Right lobe of liver (tissue), 6 donors: ENCODE measurements at regions not wholly inside any gene's neighbourhood (a gene's known extent, or its start where the extent isn't known, plus 50 kb on each side); places are given as distances from the start of the nearest gene placed in this dataset.

ENCODE experiments used
- ATAC-seq, 4 donors: fragments of 200-7000 bp; cut with Tn5 transposase; one replicate each; pipeline ENCODE4 v1.9.1; 2020; ENCODE audit warnings: mild to moderate bottlenecking in 4 of 4, moderate library complexity in 4 of 4
- DNase-seq, 3 donors: peaks; one replicate each; pipeline ENCODE4 v3.0.0-alpha.2; 2020
- H3K27ac ChIP-seq, 3 donors: fragments of 200-600 bp; one replicate each; pipeline ENCODE4 v1.8.0; 2022
- H3K27me3 ChIP-seq, 2 donors: fragments of 200-600 bp; one replicate each; pipeline ENCODE4 v1.8.0; 2022
- H3K36me3 ChIP-seq, 4 donors: fragments of 200-600 bp; sonication (generic) in 1 of 4; one replicate each; pipeline versions ENCODE4 v1.5.1 to v1.8.0; 2017 to 2022; ENCODE audit warnings: control low read depth in 1 of 4
- H3K4me1 ChIP-seq, 4 donors: fragments of 200-600 bp; sonication (generic) in 1 of 4; one replicate each; pipeline versions ENCODE4 v1.5.1 to v1.8.0; 2017 to 2022; ENCODE audit warnings: control low read depth in 1 of 4
- H3K4me3 ChIP-seq, 3 donors: fragments of 200-600 bp; one replicate each; pipeline ENCODE4 v1.8.0; 2022
- H3K9me3 ChIP-seq, 4 donors: fragments of 200-600 bp; sonication (generic) in 1 of 4; one replicate each; pipeline versions ENCODE4 v1.5.1 to v1.8.0; 2017 to 2022; ENCODE audit warnings: control low read depth in 1 of 4
- CTCF ChIP-seq, 4 donors: fragments of 200-600 bp in 3 of 4; fragments of 450-650 bp in 1 of 4; IDR thresholded peaks; one replicate each; pipeline versions ENCODE4 v1.5.1 to v1.8.0; 2016 to 2022; ENCODE audit warnings: antibody characterized with exemption in 4 of 4, mild to moderate bottlenecking in 2 of 4
- POLR2A ChIP-seq: fragments of 450-650 bp; IDR thresholded peaks from one replicate; pipeline ENCODE4 v1.6.1; 2017; ENCODE audit warnings: antibody characterized with exemption, mild to moderate bottlenecking
- WGBS: methylation state at CpG from one replicate; pipeline ENCODE4 v1.1.6; 2018; ENCODE audit warnings: low coverage, low lambda C conversion rate; ENCODE audit not compliant: insufficient coverage; ENCODE audit errors: missing lambda C conversion rate; 5-methylcytosine and 5-hydroxymethylcytosine counted together
- intact Hi-C, 2 donors: fragments of 100-400 bp; cut with DNase I; formaldehyde crosslinking; loops; one replicate each; pipeline versions ENCODE4 v1.11.2 to v1.14.1; 2022
- donor health status: DM: no; HTN: yes; CAD: no.
- donor health status: DM: no; HTN: no; CAD: no.
- donor health status: DM: no; HTN: no; CAD: no.
- donor health status: DM: no; HTN: yes; CAD: no.
- donor health status: DM: no; HTN: yes; CAD: no.

- H3K27ac ChIP-seq: no peak overlapping the region
- no peaks in the 10 kb centered on the region for H3K27me3 ChIP-seq
- DNase-seq (no peak), ATAC-seq (no peak)
- TF ChIP-seq CTCF (IDR thresholded peaks at IDR 0.05) (no peak), POLR2A (no peak)
- intact Hi-C loops: no loop called here
- no peak overlapping the region for H3K4me3 ChIP-seq
- no peaks in the 10 kb centered on the region for H3K36me3 ChIP-seq
- no peaks in the 10 kb centered on the region for H3K4me1 ChIP-seq
- H3K9me3 ChIP-seq: no peaks in the 10 kb centered on the region
- whole genome bisulfite sequencing: 54% methylated on average over 2 of the region's 2 CpGs
Observed at GRCh38 chr5:33088176-33088575, 352.6 kb upstream of the TARS1 start.

GRCh38 chr5:33091571-33092363 lies 349.0 kb upstream of the TARS1 start:
- ATAC-seq (no peak), DNase-seq (no peak)
- no peaks in the 10 kb centered on the region for H3K4me1 ChIP-seq
- H3K4me3 ChIP-seq: no peak overlapping the region
- no peaks in the 10 kb centered on the region for H3K9me3 ChIP-seq
- no peaks in the 10 kb centered on the region for H3K36me3 ChIP-seq
- TF ChIP-seq CTCF (IDR thresholded peaks at IDR 0.05) (no peak), POLR2A (no peak)
- no peaks in the 10 kb centered on the region for H3K27me3 ChIP-seq
- intact Hi-C loops: no loop called here
- H3K27ac ChIP-seq: no peak overlapping the region

GRCh38 chr5:33092719-33093118 lies 348.0 kb upstream of the TARS1 start:
- H3K27ac ChIP-seq: no peak overlapping the region
- ATAC-seq (no peak), DNase-seq (no peak)
- no CpG with 5 or more reads among the region's 3 CpGs for WGBS
- H3K4me1 ChIP-seq: no peaks in the 10 kb centered on the region
- H3K9me3 ChIP-seq: no peaks in the 10 kb centered on the region
- no peaks in the 10 kb centered on the region for H3K36me3 ChIP-seq
- no peaks in the 10 kb centered on the region for H3K27me3 ChIP-seq
- H3K4me3 ChIP-seq: no peak overlapping the region
- intact Hi-C loops: no loop called here
- TF ChIP-seq POLR2A (no peak), CTCF (IDR thresholded peaks at IDR 0.05) (no peak)

GRCh38 chr5:33102551-33102950 lies 338.2 kb upstream of the TARS1 start:
- Histone ChIP-seq H3K4me1 (no peaks in the 10 kb centered on the region), H3K27ac (no peak overlapping the region), H3K36me3 (no peaks in the 10 kb centered on the region), H3K4me3 (no peak overlapping the region), H3K27me3 (no peaks in the 10 kb centered on the region), H3K9me3 (no peaks in the 10 kb centered on the region)
- DNase-seq (no peak), ATAC-seq (no peak)
- intact Hi-C loops: no loop called here
- TF ChIP-seq POLR2A (no peak), CTCF (IDR thresholded peaks at IDR 0.05) (no peak)
- 69% methylated on average over 7 of the region's 7 CpGs for WGBS
